DOHH2 (cell line): ENCODE measurements at regions not wholly inside any gene's neighbourhood (a gene's known extent, or its start where the extent isn't known, plus 50 kb on each side); places are given as distances from the start of the nearest gene placed in this dataset.

Source experiments
- EZH2phosphoT487 ChIP-seq: fragments of 200-600 bp; sonication (generic); IDR thresholded peaks from 2 replicates; pipeline ENCODE4 v1.6.1; 2017; ENCODE audit warnings: borderline replicate concordance, mild to moderate bottlenecking, antibody characterized with exemption, low read length, moderate library complexity, mixed read lengths
- TF ChIP-seq, protein P1 (sequence below): fragments of 200-600 bp; sonication (generic); IDR thresholded peaks from one replicate; pipeline ENCODE4 v1.5.1; 2014; ENCODE audit warnings: antibody characterized with exemption, mild to moderate bottlenecking, low read depth, low read length; ENCODE audit not compliant: poor library complexity, severe bottlenecking

DNA sequence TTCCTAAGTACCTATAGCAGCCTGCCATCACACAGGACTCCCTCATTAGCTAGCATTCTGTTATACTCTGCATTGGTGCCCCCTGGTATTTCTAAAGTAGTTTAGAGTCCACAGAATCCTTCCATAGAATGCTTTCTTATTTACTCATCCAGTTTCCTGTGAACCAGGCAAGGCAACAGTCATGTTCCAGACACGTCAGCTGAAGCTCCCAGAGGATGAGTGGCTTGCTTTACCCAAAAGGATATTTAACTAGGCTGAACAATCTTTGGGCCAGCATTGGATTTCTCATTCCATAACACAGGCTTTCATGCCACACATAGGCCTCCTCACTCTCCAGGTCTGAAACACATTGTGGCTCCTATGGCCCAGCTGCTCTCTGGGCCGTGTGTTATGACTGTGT lies 203.8 kb upstream of the MAP3K7 start:
- TF ChIP-seq, protein P1, sequence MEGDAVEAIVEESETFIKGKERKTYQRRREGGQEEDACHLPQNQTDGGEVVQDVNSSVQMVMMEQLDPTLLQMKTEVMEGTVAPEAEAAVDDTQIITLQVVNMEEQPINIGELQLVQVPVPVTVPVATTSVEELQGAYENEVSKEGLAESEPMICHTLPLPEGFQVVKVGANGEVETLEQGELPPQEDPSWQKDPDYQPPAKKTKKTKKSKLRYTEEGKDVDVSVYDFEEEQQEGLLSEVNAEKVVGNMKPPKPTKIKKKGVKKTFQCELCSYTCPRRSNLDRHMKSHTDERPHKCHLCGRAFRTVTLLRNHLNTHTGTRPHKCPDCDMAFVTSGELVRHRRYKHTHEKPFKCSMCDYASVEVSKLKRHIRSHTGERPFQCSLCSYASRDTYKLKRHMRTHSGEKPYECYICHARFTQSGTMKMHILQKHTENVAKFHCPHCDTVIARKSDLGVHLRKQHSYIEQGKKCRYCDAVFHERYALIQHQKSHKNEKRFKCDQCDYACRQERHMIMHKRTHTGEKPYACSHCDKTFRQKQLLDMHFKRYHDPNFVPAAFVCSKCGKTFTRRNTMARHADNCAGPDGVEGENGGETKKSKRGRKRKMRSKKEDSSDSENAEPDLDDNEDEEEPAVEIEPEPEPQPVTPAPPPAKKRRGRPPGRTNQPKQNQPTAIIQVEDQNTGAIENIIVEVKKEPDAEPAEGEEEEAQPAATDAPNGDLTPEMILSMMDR = no peak
- no peak for TF ChIP-seq EZH2phosphoT487
